22Rv1 (cell line): ENCODE measurements at regions not wholly inside any gene's neighbourhood (a gene's known extent, or its start where the extent isn't known, plus 50 kb on each side); places are given as distances from the start of the nearest gene placed in this dataset.

Experiments used
- CTCF ChIP-seq: fragments of 450-650 bp; IDR thresholded peaks from 2 replicates; pipeline ENCODE4 v1.5.1; 2017; ENCODE audit warnings: mild to moderate bottlenecking
- ZFX ChIP-seq: fragments of 450-650 bp; IDR thresholded peaks from 2 replicates; pipeline ENCODE4 v1.6.1; 2017; ENCODE audit warnings: antibody characterized with exemption, borderline replicate concordance

- TF ChIP-seq ZFX (no peak), CTCF (no peak)
Measured at GRCh38 chr12:45601888-45602287, 127.6 kb upstream of the ARID2 start.
